ENCODE measurements at regions not wholly inside any gene's neighbourhood (a gene's known extent, or its start where the extent isn't known, plus 50 kb on each side); places are given as distances from the start of the nearest gene placed in this dataset.

- TF ChIP-seq SRF (IDR thresholded peaks at IDR 0.05; ENCODE audit: low read depth, low read length) (no peak), RFX5 (IDR thresholded peaks at IDR 0.05; ENCODE audit: low read depth, low read length) (no peak), HBP1 (CRISPR knock-in tag; IDR thresholded peaks at IDR 0.05; ENCODE audit: low read depth) (no peak), RBM22 (optimal IDR thresholded peaks at IDR 0.05; ENCODE audit: low read length) (no peak), CTCF (CRISPR knock-in tag; IDR thresholded peaks at IDR 0.05) (no peak), ZHX1 (CRISPR knock-in tag; IDR thresholded peaks at IDR 0.05; ENCODE audit: low read depth) (no peak), ZNF274 (CRISPR knock-in tag; IDR thresholded peaks at IDR 0.05) (no peak), ZNF598 (CRISPR knock-in tag; IDR thresholded peaks at IDR 0.05; ENCODE audit: borderline replicate concordance) (no peak), NR2F1 (CRISPR knock-in tag; IDR thresholded peaks at IDR 0.05) (no peak), IKZF4 (CRISPR knock-in tag; IDR thresholded peaks at IDR 0.05; ENCODE audit: borderline replicate concordance, low read depth, not compliant biosample characterization) (no peak), MAFK (conservative IDR thresholded peaks at IDR 0.05 in 1 of 2, IDR thresholded peaks at IDR 0.05 in 1 of 2; ENCODE audit: low read length in 2 of 2) (no peak), ZNF510 (CRISPR knock-in tag; IDR thresholded peaks at IDR 0.05; ENCODE audit: low read depth) (no peak), NR2C2 (CRISPR knock-in tag; IDR thresholded peaks at IDR 0.05; ENCODE audit: borderline replicate concordance) (no peak)
These were observed 163.7 kb upstream of the CCND2 start for GRCh38 chr12:4109826-4110225.
